DMS53 treated with DMSO at 0.1 percent for 48 hours (cell line): ENCODE measurements at regions not wholly inside any gene's neighbourhood (a gene's known extent, or its start where the extent isn't known, plus 50 kb on each side); places are given as distances from the start of the nearest gene placed in this dataset.

Experiments
- DNase-seq: peaks from one replicate; lab custom pipeline; 2025; ENCODE audit not compliant: unreplicated experiment; lab: John Stamatoyannopoulos, UW

GRCh38 chr15:81442454-81442853 is 68.4 kb upstream of the TMC3 start:
- no peak for DNase-seq

GRCh38 chr15:81434851-81435250 is 60.8 kb upstream of the TMC3 start:
- DNase-seq: no peak

- no peak for DNase-seq
These were observed 59.4 kb upstream of the TMC3 start for GRCh38 chr15:81433462-81433861.

GRCh38 chr15:81432179-81432578 is 58.2 kb upstream of the TMC3 start:
- DNase-seq: no peak

- DNase-seq: no peak
These were observed 53.2 kb upstream of the TMC3 start for GRCh38 chr15:81427176-81427575.

- no peak for DNase-seq
These were observed 51.9 kb upstream of the TMC3 start for GRCh38 chr15:81425905-81426304.
